ENCODE measurements at regions not wholly inside any gene's neighbourhood (a gene's known extent, or its start where the extent isn't known, plus 50 kb on each side); places are given as distances from the start of the nearest gene placed in this dataset.

DNA sequence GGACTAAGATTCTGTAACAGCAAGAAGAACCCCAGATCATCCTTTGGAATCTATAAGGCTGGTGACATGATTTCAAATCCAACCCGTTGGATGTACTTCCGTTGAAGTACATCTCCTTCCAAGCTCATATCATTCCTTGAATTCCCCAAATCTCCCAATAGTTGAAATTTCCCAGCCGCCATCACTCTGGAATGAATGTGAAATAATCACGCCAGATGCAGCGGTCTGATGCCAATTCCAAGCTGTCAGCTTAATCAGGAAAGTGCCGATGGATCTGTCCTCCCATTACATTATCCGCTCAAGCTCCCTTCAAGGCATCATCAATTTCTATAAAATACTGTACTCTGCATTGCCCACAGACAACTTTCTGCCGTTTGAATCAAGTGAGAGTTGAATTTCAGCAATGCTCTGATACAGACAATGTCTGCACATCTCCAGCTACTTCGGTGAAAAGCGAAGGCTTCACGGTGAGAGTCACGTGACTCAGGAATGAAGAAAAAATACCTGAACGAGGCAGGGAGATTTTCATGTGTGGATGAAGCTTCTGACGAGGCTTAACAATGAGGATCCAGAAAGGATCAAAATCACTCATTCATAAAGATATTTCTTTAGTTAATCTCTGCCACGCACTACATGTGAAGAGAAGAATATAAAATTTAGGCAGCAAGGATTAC is 663.9 kb downstream of the AJAP1 start:
- TF ChIP-seq RFX5 (IDR thresholded peaks at IDR 0.05; ENCODE audit: low read depth, low read length) (no peak), POLR2A (IDR thresholded peaks at IDR 0.05; ENCODE audit: low read depth, low read length) (no peak), YY1 (IDR thresholded peaks at IDR 0.05; ENCODE audit: low read depth, low read length) (no peak), NFYB (IDR thresholded peaks at IDR 0.05; ENCODE audit: insufficient read depth, low read depth, low read length) (no peak), POLR2AphosphoS2 (IDR thresholded peaks at IDR 0.05; ENCODE audit: low read depth, low read length) (no peak), ZNF274 (IDR thresholded peaks at IDR 0.05; ENCODE audit: insufficient read depth, insufficient read length) (no peak), ATF7 (IDR thresholded peaks at IDR 0.05; ENCODE audit: low read depth) (no peak), MYC (IDR thresholded peaks at IDR 0.05; ENCODE audit: insufficient read depth, insufficient read length, insufficient replicate concordance, low read length, severe bottlenecking) (no peak), EZH2 (IDR thresholded peaks at IDR 0.05; ENCODE audit: borderline replicate concordance, control insufficient read depth, low read depth, low read length) (no peak), TAF1 (IDR thresholded peaks at IDR 0.05; ENCODE audit: borderline replicate concordance, low read depth, low read length) (no peak), PML (IDR thresholded peaks at IDR 0.05; ENCODE audit: low read length) (no peak)
- TF ChIP-seq, protein P1, sequence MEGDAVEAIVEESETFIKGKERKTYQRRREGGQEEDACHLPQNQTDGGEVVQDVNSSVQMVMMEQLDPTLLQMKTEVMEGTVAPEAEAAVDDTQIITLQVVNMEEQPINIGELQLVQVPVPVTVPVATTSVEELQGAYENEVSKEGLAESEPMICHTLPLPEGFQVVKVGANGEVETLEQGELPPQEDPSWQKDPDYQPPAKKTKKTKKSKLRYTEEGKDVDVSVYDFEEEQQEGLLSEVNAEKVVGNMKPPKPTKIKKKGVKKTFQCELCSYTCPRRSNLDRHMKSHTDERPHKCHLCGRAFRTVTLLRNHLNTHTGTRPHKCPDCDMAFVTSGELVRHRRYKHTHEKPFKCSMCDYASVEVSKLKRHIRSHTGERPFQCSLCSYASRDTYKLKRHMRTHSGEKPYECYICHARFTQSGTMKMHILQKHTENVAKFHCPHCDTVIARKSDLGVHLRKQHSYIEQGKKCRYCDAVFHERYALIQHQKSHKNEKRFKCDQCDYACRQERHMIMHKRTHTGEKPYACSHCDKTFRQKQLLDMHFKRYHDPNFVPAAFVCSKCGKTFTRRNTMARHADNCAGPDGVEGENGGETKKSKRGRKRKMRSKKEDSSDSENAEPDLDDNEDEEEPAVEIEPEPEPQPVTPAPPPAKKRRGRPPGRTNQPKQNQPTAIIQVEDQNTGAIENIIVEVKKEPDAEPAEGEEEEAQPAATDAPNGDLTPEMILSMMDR (IDR thresholded peaks at IDR 0.05 in 2 of 3, conservative IDR thresholded peaks at IDR 0.05 in 1 of 3; ENCODE audit: control insufficient read depth in 2 of 3, extremely low read depth in 1 of 3, insufficient read depth in 1 of 3, low read depth in 3 of 3, low read length in 3 of 3): no peak
- TF ChIP-seq, protein P2, sequence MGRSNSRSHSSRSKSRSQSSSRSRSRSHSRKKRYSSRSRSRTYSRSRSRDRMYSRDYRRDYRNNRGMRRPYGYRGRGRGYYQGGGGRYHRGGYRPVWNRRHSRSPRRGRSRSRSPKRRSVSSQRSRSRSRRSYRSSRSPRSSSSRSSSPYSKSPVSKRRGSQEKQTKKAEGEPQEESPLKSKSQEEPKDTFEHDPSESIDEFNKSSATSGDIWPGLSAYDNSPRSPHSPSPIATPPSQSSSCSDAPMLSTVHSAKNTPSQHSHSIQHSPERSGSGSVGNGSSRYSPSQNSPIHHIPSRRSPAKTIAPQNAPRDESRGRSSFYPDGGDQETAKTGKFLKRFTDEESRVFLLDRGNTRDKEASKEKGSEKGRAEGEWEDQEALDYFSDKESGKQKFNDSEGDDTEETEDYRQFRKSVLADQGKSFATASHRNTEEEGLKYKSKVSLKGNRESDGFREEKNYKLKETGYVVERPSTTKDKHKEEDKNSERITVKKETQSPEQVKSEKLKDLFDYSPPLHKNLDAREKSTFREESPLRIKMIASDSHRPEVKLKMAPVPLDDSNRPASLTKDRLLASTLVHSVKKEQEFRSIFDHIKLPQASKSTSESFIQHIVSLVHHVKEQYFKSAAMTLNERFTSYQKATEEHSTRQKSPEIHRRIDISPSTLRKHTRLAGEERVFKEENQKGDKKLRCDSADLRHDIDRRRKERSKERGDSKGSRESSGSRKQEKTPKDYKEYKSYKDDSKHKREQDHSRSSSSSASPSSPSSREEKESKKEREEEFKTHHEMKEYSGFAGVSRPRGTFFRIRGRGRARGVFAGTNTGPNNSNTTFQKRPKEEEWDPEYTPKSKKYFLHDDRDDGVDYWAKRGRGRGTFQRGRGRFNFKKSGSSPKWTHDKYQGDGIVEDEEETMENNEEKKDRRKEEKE (IDR thresholded peaks at IDR 0.05): no peak
